OCI-LY3 (cell line): ENCODE measurements at regions not wholly inside any gene's neighbourhood (a gene's known extent, or its start where the extent isn't known, plus 50 kb on each side); places are given as distances from the start of the nearest gene placed in this dataset.

Source experiments
- CTCF ChIP-seq: fragments of 200-600, 300-600 bp; sonication (generic); IDR thresholded peaks from 2 replicates; pipeline ENCODE4 v1.5.1; 2014; ENCODE audit warnings: antibody characterized with exemption, low read length, low read depth
- EZH2phosphoT487 ChIP-seq: fragments of 200-600 bp; shearing (Covaris generic); IDR thresholded peaks from 2 replicates; pipeline ENCODE4 v1.6.1; 2018; ENCODE audit warnings: antibody characterized with exemption, mixed run types, low read depth

GRCh38 chr2:120935339-120936313 is 200.0 kb downstream of the GLI2 start:
- no peak for TF ChIP-seq CTCF
- TF ChIP-seq EZH2phosphoT487, result no peak
